KBM-7 (cell line): ENCODE measurements at regions not wholly inside any gene's neighbourhood (a gene's known extent, or its start where the extent isn't known, plus 50 kb on each side); places are given as distances from the start of the nearest gene placed in this dataset.
A peak's percentile ranks its signal among the peaks of the same experiment; 100 is the strongest.

ENCODE experiments used
- DNase-seq: peaks from one replicate; pipeline ENCODE4 v3.0.0-alpha.2; 2015
- in situ Hi-C: fragments of 300-500 bp; cut with MboI; formaldehyde crosslinking; loops from 2 replicates; pipeline ENCODE4 v1.14.3; 2020; ENCODE audit warnings: low sequenced_read_pairs, low pct_unique_long_range_greater_than_20kb, mixed read lengths

DNA sequence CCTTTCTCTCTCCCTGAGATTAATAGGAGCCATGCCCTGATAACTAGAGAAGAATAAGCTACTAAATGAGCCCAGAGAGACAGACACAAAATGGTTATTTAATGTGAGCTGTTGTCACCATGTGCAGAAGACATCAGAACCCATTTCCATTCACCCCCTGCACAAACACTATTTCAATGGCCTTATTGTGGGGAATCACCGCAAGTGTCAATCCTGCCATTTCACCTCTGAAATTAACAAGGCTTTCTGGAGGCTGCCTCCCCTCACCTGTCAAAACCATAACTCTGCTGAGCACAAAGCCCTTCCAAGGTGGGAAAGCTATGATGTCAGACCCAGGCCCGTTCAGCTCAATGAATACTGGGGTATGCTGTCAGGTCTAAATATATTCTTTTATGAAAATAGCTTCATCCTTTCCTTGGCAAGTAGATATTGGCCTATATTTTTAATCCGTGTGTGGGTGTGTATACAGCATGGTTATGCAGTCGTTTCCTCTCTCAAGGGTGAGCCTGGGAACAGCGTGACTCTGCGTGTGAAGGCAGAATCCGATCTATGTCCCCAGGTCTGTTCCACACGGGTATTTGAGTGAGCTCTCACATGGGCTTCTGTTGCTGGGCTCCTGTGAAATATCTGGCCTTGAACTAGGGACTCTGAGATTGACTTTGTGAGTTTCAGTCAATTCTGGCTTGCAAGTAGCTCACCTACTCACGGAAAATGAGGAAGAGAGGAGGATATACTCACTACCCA, 266.3 kb downstream of the FBXW7 start:
- in situ Hi-C loops = no loop called here
- no peak for DNase-seq

DNA sequence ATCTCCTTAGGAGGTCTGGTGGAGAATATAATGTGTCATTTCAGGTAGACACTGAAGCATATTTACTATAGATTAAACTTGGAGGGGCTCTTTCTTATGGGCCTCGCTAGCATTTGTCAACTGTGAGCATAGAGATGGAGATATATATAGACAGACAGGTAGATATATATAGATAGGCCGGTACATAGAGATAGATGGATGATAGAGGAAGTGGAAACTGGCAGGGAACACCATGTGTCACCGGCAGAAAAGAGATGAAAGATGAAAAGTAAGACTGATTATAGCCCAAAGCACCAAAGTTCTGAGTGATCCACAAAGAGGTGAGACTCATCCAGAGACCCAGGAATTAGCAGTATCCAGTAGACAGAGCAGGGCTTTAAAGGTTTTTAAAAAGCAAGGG, 268.1 kb downstream of the FBXW7 start:
- in situ Hi-C loops = no loop called here
- DNase-seq = no peak

DNA sequence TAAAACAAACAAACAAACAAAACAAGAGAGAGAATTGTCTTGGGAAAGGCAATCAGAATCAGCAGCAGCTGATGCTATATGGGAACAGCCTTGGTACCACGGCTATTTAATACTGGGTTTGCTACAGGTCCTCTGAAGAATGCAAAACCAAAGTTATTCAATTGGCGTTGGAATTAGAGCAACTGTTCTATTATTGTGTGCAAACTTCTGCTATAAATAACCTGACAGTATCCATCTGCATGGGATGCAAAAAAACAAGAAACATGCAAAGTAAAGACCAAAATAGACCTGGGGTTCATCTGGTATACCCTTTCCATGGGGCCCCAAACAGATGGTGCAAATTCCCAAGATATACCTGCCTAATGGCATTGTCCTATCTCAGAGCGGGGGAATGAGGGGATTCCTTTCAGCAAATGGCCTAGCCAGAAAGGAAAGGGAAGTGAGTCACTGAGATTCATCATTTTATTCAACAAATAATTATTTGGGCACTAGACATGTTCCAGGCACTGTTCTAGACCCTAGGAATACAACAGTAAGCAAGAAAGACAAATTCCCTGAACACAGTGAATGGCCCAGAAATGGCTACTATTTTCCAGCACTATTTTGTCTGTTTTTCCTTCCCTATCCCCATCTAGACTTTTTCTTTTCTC, 268.9 kb downstream of the FBXW7 start:
- no peak for DNase-seq
- in situ Hi-C loops = no loop called here

DNA sequence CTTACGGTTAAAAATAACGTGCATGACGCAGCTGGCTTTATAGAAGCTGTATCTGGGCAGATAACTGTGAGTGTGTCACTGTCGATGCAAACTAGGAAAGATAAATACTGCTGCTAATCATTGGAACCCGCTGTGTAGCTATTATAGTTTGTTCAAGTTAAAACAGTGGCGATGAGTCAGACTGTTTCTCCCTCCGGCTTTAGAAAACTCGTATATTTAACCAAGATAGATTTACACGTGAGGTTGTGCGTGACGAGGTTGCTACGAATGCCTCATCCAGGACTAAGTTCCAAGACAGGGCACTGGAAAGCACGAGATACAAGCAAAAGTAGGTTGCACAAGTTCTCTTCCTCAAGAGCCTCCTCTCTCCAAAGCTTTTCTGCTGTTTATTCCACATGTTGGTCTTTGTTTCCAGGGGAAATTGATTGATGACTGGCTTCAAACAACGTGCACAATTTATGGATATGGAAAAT, 270.7 kb downstream of the FBXW7 start:
- no peak for DNase-seq
- in situ Hi-C loops = no loop called here

DNA sequence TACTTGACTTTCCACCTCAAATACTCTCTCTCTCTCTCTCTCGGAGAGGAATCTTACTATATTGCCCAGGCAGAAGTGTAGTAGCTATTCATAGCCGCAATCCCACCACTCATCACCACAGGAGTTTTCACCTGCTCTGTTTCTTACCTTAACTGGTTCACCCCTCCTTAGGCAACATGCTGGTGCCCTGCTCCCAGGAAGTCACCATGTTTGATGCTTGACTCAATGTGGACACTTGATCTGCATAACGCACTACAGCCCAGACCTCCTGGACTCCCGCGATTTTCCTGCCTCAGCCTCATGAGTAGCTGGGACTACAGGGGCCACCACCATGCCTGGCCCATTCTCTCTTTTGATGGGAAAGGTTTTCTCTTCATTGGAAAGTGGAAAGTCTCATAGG, 271.8 kb downstream of the FBXW7 start:
- in situ Hi-C loops = no loop called here
- no peak for DNase-seq

DNA sequence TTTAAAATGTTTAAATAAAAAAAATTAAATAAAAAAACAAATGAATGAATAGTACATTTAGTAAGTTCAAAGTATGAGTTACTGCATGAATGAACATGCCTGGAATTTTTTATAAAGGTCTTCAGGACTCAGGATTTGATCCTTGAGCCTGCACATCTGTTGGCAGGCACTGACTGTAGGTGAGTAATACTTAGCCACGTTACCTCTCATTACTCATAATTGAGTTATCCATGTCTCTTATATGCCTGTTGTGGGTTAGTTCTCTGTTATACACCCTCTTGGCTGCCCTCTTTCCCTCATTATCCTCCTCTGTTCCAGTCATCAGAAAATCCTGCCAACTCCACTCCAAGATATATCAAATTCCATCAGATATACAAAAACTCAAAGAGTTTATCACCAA, 276.0 kb downstream of the FBXW7 start:
- in situ Hi-C loops = no loop called here
- no peak for DNase-seq

DNA sequence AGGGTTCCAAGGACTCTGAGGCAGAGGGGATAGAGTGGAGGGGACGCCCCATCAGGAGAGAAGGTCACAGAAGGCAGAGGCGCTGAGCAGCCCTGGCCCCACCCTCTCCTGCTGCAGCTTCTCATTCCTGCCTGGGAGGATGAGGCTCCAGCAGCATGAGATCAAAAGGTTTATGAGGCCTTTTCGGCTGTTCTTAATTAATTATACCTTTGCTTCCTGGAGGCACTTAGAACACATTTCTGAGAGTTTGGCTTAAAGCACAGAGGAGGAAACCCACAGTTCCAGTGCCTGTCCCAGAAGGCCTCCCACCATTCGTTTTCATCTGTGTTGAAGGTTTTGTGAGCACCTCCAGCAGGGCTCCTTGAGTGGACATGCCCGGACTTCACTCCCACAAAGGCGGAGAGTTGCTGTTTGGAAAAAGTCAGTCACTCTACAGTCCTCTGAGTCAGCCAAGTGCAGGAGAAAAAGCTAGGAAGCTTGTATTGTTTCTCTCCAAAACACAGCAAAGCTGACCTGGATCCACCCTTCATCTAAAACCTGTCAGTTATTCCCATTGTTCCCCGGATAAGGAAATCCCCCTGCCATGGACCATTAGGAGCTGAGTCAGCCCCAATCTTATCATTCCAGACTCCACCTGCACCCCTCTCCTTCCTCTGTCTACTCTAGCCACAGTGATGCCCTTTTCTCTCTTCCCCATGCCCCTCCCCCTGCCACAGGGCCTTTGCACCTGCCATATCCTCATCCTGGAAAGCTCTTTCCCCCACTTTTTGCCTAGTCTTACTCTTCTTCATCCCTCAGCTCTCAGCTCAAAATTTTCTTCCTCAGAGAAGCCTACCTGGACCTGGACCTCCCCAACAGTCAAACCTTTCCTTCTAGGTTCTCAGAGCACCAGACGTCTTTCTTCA, 276.8 kb downstream of the FBXW7 start:
- in situ Hi-C loops = no loop called here
- DNase-seq = peak; percentile 43

DNA sequence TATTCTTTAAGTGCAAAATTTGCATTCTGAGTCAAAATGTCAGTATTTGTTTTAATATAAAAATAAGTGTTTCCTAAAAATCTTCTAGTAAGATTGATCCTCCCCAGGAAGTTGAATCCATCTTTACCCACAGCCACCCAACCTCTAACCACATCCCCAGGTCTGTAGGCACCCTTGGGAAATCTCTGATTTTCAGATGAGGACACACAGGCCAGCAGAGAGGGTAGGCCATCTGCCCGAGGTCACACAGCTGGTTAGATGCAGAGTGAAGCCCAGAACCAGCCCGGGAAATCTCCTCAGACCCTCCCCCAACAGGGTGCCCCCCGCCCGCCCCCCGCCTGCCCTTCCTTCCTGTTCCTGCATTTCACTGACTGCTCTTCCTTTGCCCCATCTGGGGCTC, 277.5 kb downstream of the FBXW7 start:
- no peak for DNase-seq
- in situ Hi-C loops = no loop called here

DNA sequence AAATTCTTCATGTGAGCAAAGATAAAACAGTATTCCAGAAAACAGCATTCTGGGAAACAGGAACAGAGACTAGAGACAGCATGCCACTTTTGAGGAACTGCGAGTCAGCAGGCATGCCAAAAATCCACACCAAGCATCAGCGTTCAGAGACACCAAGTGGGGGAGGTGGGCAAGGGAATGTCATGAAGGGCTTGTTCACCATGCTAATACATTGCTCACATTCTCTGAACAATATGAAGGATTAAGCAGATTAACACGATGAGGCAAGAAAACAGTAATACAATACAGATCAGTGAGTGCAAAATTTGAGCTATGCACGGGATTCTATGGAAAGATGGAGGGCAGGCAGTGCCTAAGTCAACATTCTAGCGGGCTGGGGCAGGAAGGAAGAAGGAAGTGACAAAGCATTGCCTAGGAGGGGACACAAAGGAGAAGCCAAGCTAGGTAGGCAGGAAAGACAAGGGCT, 278.3 kb downstream of the FBXW7 start:
- DNase-seq = peak; percentile 33
- in situ Hi-C loops = no loop called here

DNA sequence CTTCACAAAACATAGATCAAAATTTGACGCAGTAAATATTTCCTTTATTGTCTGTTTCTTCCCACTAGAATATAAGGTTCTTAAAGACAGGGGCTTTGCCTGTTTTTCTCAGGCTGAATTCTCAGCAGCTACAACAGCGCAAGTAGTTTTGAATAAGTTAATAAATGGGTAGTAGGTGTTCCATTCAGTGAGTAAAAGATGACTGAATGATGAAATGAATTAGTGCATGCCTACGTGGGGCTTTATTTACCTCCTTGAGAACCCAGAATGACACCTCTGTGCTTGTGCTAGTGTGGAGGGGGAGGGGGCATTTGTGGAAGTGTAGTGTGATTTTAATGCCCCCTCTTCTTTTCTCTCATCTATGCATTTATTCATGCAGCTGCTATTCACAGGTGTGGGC, 278.9 kb downstream of the FBXW7 start:
- DNase-seq = no peak
- in situ Hi-C loops = no loop called here

DNA sequence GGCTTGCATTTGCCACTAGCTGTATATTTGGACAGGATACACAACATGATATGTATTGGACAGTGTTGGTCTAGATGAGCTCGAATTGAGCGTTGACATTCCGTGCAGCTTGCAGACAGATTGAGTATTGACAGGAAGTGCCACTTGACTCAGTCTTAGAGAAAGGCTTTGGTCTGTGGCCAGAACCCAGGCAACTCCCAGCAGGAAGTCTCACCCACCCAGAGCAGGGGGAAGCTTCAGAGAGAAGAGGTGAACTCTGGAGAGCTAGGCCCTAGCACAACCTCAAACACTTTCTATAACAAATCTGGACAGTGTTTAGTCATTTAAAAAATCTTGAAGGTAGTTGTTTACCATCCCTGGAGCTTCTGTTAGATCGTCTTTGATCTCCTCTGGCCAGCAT, 280.5 kb downstream of the FBXW7 start:
- in situ Hi-C loops = no loop called here
- peak; percentile 61 for DNase-seq

DNA sequence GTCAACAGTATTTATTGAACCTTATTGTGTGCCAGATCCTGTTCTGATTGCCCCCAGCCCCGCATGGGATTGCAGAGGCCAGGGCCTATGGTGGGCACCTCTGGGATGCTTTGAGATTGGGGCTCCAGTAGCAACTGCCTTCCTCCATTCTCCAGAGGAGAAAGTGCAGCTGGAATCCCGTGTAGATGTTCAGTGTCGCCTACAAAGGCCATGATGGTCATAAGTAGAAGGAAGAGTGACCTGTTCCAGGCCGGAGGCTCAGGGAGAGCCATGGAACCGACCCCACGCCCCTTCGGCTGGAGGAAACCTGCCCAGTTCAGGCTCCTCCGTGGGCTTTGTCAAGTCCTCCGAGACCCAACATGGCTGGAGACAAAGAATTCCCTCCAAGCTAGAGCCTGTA, 287.5 kb downstream of the FBXW7 start:
- DNase-seq = no peak
- in situ Hi-C loops = no loop called here

DNA sequence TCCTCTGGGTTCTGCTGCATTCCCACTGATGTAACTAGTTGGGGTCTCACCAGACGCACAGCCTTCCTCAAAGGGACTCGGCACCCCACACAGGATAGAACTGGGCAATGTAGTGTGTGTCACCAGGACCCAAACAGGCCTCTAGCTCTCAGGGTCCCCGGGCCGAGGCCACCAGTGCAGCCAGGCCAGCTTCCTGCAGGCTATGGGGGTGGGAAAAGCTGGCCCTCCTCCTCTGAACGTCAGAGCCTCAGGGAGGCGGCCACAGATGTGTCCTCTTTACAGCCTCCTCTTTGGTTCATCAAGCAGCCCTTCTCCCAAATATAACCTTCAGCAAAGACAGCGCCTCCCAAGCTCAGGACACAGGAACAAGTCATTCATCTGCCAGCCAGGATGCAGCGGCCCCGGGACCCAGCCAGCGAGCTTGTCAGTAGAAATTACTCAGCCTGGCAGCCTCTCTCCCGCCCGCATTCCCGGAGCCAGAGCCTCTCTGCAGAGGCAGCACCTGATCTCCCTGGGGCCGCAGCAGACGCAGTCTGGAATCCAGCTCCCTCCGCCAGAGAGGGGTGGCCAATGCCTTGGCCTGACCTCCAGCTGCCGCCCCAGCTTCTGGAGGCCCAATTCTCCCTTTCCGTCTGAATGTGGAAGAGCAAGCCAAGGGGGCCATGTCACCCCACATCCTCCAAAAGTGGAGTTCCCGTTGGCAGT, 288.5 kb downstream of the FBXW7 start:
- in situ Hi-C loops = no loop called here
- DNase-seq = no peak

DNA sequence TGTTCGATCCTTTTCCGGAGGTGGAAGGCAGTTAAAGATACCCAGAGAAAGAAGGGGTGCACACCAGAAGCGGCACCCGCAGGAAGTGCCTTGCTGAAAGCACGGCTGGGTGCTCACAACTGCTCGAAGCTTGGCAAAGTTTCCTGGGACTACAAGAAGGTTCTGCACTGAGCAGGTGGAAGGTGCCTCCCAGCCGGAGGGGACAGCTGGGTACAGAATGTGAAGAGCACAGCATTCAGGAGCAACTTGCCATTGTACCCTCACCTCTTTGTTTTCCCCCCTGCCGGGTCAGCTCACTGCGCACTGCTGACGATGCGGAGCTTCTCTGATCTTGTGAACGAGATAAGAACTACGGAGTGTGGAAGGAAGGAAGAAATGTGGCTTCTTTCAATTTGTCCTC, 289.2 kb downstream of the FBXW7 start:
- no peak for DNase-seq
- in situ Hi-C loops = no loop called here

DNA sequence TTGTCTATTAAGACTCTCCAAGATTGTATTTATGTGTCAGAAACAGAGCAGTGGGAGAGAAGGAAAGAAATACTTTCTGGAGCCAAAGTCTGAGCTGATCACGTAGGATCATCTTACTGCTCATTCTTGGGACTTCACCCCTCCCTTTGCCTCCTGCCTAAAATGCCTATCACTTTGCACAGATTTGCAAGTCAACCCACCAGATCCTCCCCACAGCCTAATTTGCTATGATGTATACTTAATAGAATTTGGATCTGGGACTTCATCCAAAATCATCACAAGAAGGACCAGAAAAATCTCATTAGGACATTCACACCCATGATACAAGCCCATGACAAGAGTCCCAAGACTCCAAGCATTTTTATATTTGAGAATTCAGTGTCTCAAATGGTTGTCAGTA, 290.2 kb downstream of the FBXW7 start:
- in situ Hi-C loops = no loop called here
- no peak for DNase-seq

DNA sequence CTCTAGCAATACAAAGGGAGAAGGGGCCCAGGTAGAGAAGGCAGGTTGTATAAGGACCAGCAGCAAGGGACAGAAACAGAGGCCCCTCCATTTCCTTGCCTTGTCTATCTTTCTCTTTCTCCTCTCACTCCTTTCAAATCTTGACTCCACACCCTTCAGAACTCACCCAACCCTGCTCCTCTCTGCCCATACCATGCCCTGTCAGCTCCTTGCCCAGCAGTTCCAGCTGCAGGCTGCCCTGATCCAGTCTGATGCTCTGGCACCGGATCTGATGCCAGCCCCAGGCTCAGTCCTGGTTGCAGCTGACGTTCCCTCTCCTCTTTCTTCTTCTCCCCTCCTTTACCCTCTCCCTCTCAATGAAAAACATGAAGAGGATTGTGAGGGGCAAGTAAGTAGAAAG, 291.2 kb downstream of the FBXW7 start:
- in situ Hi-C loops = no loop called here
- no peak for DNase-seq

DNA sequence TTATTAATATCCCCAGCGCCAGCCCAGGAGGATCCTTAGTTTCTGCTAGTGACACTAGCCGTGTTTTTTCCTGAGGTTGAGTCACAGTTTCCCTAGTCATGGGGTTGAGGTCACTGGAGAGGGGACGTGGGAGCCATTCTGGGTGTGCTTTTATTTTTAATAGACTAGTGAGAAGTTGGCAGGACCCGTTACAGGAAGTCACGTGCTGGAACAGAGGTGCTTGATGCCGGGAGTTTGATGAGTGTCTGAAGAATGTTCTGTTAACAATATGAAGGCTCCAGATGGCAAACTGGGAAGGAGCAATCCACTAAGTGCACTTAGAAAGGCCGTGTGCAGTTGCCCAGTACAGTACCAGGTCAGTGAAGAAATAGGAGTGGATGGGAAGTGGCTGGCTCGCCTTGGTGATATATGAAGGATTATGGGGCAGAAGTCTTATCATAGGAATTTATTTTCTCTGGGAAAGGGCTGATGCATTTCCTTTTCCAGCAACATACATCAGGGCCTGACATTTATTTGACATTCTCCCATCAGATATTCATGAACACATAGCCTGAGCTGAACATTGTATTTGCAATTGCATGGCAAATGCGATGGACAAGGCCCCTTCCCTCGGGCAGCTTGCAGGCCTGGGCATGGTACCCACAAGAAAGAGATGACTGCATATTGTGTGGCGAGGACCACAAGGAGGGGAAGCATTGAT, 291.8 kb downstream of the FBXW7 start:
- in situ Hi-C loops = no loop called here
- peak; percentile 8 for DNase-seq

DNA sequence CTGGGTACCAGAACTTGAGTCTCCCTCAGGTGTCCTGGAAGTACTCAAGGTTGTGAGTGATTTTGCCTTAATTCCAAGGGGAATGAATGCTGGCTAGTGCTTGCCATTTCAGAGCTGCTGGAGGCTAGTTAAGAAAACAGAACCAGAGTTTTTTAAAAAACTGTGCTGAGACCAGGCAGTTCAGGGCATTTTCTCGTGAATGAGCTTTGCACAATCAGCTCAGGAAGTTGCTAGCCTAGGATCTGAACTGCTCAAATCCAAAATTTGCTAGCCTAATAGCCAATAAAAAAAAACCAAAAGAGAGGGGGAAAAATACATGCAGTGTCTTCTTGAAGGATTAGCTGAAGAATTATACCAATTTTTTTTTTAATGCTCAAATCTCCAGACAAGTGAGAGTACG, 292.7 kb downstream of the FBXW7 start:
- in situ Hi-C loops = no loop called here
- DNase-seq = no peak

DNA sequence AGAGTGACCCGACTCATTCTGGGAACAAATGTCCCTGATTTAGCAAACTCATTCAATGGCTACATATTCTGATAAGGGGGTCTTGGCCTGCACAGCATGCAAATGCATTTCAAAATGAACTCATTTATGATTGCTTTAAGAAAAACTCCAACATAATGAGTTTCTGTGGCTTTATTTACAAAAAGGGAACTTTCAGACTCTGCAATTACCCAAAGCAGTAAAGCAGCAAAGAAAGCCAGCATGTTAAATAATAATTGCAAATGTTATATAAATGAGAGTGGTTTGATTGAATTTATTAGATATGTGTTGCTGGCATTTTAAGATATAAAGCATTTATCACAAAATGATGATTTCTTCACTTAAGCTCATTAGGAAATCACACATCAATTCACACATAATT, 295.7 kb downstream of the FBXW7 start:
- DNase-seq = no peak
- in situ Hi-C loops = no loop called here
